ENCODE measurements at regions not wholly inside any gene's neighbourhood (a gene's known extent, or its start where the extent isn't known, plus 50 kb on each side); places are given as distances from the start of the nearest gene placed in this dataset.

- TF ChIP-seq POLR2A (IDR thresholded peaks at IDR 0.05; ENCODE audit: low read depth, low read length) (no peak), RAD21 (IDR thresholded peaks at IDR 0.05; ENCODE audit: low read length) (no peak), CTCF (conservative IDR thresholded peaks at IDR 0.05; ENCODE audit: low read depth, low read length) (no peak), RFX5 (IDR thresholded peaks at IDR 0.05; ENCODE audit: low read depth, low read length) (no peak), MAZ (IDR thresholded peaks at IDR 0.05; ENCODE audit: borderline replicate concordance, low read depth, low read length) (no peak), CEBPB (IDR thresholded peaks at IDR 0.05; ENCODE audit: low read depth, low read length) (no peak), MAFK (IDR thresholded peaks at IDR 0.05; ENCODE audit: low read depth, low read length) (no peak), MXI1 (IDR thresholded peaks at IDR 0.05; ENCODE audit: borderline replicate concordance, low read depth, low read length) (no peak), BHLHE40 (IDR thresholded peaks at IDR 0.05; ENCODE audit: low read depth, low read length) (no peak), RCOR1 (IDR thresholded peaks at IDR 0.05; ENCODE audit: insufficient replicate concordance, low read length) (no peak), FOS (IDR thresholded peaks at IDR 0.05; ENCODE audit: low read depth, low read length) (no peak), USF2 (IDR thresholded peaks at IDR 0.05; ENCODE audit: low read depth, low read length) (no peak)
Measured at GRCh38 chr13:90276216-90276615, 1071.3 kb upstream of the MIR17HG start.

Measured in IMR-90 (cell line).